EH (cell line): ENCODE measurements at regions not wholly inside any gene's neighbourhood (a gene's known extent, or its start where the extent isn't known, plus 50 kb on each side); places are given as distances from the start of the nearest gene placed in this dataset.
"Not testable (repeated sequence)": the region's sequence is repeated elsewhere in the genome, so short reads cannot be mapped to it uniquely, and the experiment has no call there.

Source experiments
- DNase-seq: peaks from one replicate; pipeline ENCODE4 v3.0.0-alpha.2; 2015; ENCODE audit warnings: low read depth

GRCh38 chr1:29387210-29387609 is 150.9 kb downstream of the PTPRU start:
- no peak for DNase-seq

GRCh38 chr1:29386453-29386852 is 150.1 kb downstream of the PTPRU start:
- not testable (repeated sequence) for DNase-seq

- DNase-seq, result no peak
Observed at GRCh38 chr1:29385966-29386365, 149.6 kb downstream of the PTPRU start.

GRCh38 chr1:29384496-29385015 is 148.2 kb downstream of the PTPRU start:
- DNase-seq, result no peak

GRCh38 chr1:29383746-29384371 is 147.5 kb downstream of the PTPRU start:
- DNase-seq, result peak; percentile 49

GRCh38 chr1:29382851-29383745 is 146.8 kb downstream of the PTPRU start:
- no peak for DNase-seq

- no peak for DNase-seq
Observed at GRCh38 chr1:29381426-29381825, 145.1 kb downstream of the PTPRU start.

GRCh38 chr1:29380532-29380931 is 144.2 kb downstream of the PTPRU start:
- DNase-seq, result no peak

GRCh38 chr1:29379443-29380073 is 143.2 kb downstream of the PTPRU start:
- peak; percentile 30 for DNase-seq
